Hepatocyte (in vitro differentiated cells): ENCODE measurements at regions not wholly inside any gene's neighbourhood (a gene's known extent, or its start where the extent isn't known, plus 50 kb on each side); places are given as distances from the start of the nearest gene placed in this dataset.

Experiments
- CTCF ChIP-seq: fragments of 200-600 bp; sonication (generic); IDR thresholded peaks from 2 replicates; pipeline ENCODE4 v1.5.1; 2016; ENCODE audit warnings: antibody characterized with exemption, mild to moderate bottlenecking; ENCODE audit not compliant: poor library complexity
- EZH2 ChIP-seq: fragments of 200-600 bp; sonication (generic); IDR thresholded peaks from 2 replicates; pipeline ENCODE4 v1.6.1; 2016; ENCODE audit warnings: antibody characterized with exemption, mild to moderate bottlenecking, borderline replicate concordance

- TF ChIP-seq CTCF: no peak
- TF ChIP-seq EZH2: no peak
These were observed 683.6 kb upstream of the TENM3 start for GRCh38 chr4:181559637-181560036.
